Activated CD4-positive, alpha-beta T cell treated with anti-CD3 and anti-CD28 coated beads for 36 hours (primary cell): ENCODE measurements at regions not wholly inside any gene's neighbourhood (a gene's known extent, or its start where the extent isn't known, plus 50 kb on each side); places are given as distances from the start of the nearest gene placed in this dataset.

ENCODE experiments used
- ATAC-seq: fragments of 200-7000 bp; cut with Tn5 transposase; one replicate; pipeline ENCODE4 v1.10.0; 2021; ENCODE audit warnings: mild to moderate bottlenecking, moderate library complexity
- CTCF ChIA-PET: fragments of 350-600 bp; sonication (Branson Sonifier 250); formaldehyde crosslinking; loops from one replicate; lab custom pipeline; 2021; ENCODE audit warnings: antibody characterized with exemption; lab: Charles Lee
- POLR2A ChIA-PET: fragments of 350-600 bp; sonication (Branson Sonifier 250); formaldehyde crosslinking; loops from one replicate; lab custom pipeline; 2021; ENCODE audit warnings: antibody characterized with exemption, inconsistent platforms; lab: Charles Lee
- DNase-seq: peaks from one replicate; pipeline ENCODE4 v3.0.0-alpha.2; 2020
- H3K27ac Mint-ChIP-seq: one replicate; pipeline ENCODE4 v1.8.0; 2021; ENCODE audit warnings: mixed read lengths
- H3K27me3 Mint-ChIP-seq: one replicate; pipeline ENCODE4 v1.8.0; 2021; ENCODE audit warnings: mixed read lengths
- H3K36me3 Mint-ChIP-seq: one replicate; pipeline ENCODE4 v1.8.0; 2021; ENCODE audit warnings: low read depth, mixed read lengths
- H3K4me1 Mint-ChIP-seq: one replicate; pipeline ENCODE4 v1.8.0; 2021; ENCODE audit warnings: mixed read lengths
- H3K4me3 Mint-ChIP-seq: one replicate; pipeline ENCODE4 v1.8.0; 2021; ENCODE audit warnings: mild to moderate bottlenecking, moderate library complexity, mixed read lengths
- H3K9me3 Mint-ChIP-seq: one replicate; pipeline ENCODE4 v1.8.0; 2021; ENCODE audit warnings: low read depth, mixed read lengths
- intact Hi-C, 2 experiments: fragments of 100-400 bp; cut with DNase I in 1 of 2; cut with micrococcal nuclease in 1 of 2; formaldehyde crosslinking; loops; one replicate each; pipeline versions ENCODE4 v1.14.2 to v1.15.1; 2022 to 2024; cut with DNase I, micrococcal nuclease

- no peak overlapping the region for H3K27ac Mint-ChIP-seq
- intact Hi-C loops, result no loop called here
- POLR2A ChIA-PET, result no interaction called here
- DNase-seq (no peak), ATAC-seq (no peak)
- H3K36me3 Mint-ChIP-seq, result no peaks in the 10 kb centered on the region
- CTCF ChIA-PET, result no interaction called here
- H3K9me3 Mint-ChIP-seq, result no peaks in the 10 kb centered on the region
- no peaks in the 10 kb centered on the region for H3K27me3 Mint-ChIP-seq
- H3K4me3 Mint-ChIP-seq, result no peak overlapping the region
- H3K4me1 Mint-ChIP-seq, result no peaks in the 10 kb centered on the region
These were observed 622.0 kb downstream of the PYDC2 start for GRCh38 chr3:192082730-192083660.
